Stimulated activated CD4-positive, alpha-beta T cell treated with anti-CD3 and anti-CD28 coated beads, Interleukin-2, amount 100 ng/mL, for 24 hours (primary cell): ENCODE measurements at regions not wholly inside any gene's neighbourhood (a gene's known extent, or its start where the extent isn't known, plus 50 kb on each side); places are given as distances from the start of the nearest gene placed in this dataset.
"Not testable (repeated sequence)": the region's sequence is repeated elsewhere in the genome, so short reads cannot be mapped to it uniquely, and the experiment has no call there.

Experiments used
- DNase-seq, 2 donors: peaks; one replicate each; pipeline ENCODE4 v3.0.0-alpha.2; 2020

- no peak for DNase-seq
Measured at GRCh38 chr22:49405590-49405989, 422.1 kb downstream of the BRD1 start.

GRCh38 chr22:49404576-49405241 lies 423.0 kb downstream of the BRD1 start:
- DNase-seq, result no peak

- DNase-seq, result no peak
Measured at GRCh38 chr22:49404020-49404419, 423.7 kb downstream of the BRD1 start.

GRCh38 chr22:49403102-49403501 lies 424.6 kb downstream of the BRD1 start:
- no peak for DNase-seq

- no peak for DNase-seq
Measured at GRCh38 chr22:49402169-49402568, 425.5 kb downstream of the BRD1 start.

- no peak for DNase-seq
Measured at GRCh38 chr22:49400941-49401598, 426.6 kb downstream of the BRD1 start.

GRCh38 chr22:49400136-49400940 lies 427.3 kb downstream of the BRD1 start:
- no peak for DNase-seq

- DNase-seq, result no peak
Measured at GRCh38 chr22:49398646-49399045, 429.0 kb downstream of the BRD1 start.

- DNase-seq, result no peak
Measured at GRCh38 chr22:49398115-49398514, 429.6 kb downstream of the BRD1 start.

GRCh38 chr22:49396817-49397216 lies 430.9 kb downstream of the BRD1 start:
- no peak for DNase-seq

- DNase-seq, result no peak
Measured at GRCh38 chr22:49395617-49396016, 432.1 kb downstream of the BRD1 start.

GRCh38 chr22:49395062-49395461 lies 432.6 kb downstream of the BRD1 start:
- not testable (repeated sequence) for DNase-seq

GRCh38 chr22:49394116-49394785 lies 433.4 kb downstream of the BRD1 start:
- peak in 1 of 2 donors; percentile 17 for DNase-seq

- DNase-seq, result no peak
Measured at GRCh38 chr22:49393526-49393925, 434.1 kb downstream of the BRD1 start.

- no peak for DNase-seq
Measured at GRCh38 chr22:49392841-49393510, 434.7 kb downstream of the BRD1 start.

GRCh38 chr22:49392247-49392646 lies 435.4 kb downstream of the BRD1 start:
- DNase-seq, result no peak

- no peak for DNase-seq
Measured at GRCh38 chr22:49391436-49391835, 436.2 kb downstream of the BRD1 start.

- no peak for DNase-seq
Measured at GRCh38 chr22:49390954-49391353, 436.7 kb downstream of the BRD1 start.

GRCh38 chr22:49383909-49384308 lies 443.8 kb downstream of the BRD1 start:
- DNase-seq, result not testable (repeated sequence)

- no peak for DNase-seq
Measured at GRCh38 chr22:49382451-49382735, 445.3 kb downstream of the BRD1 start.

GRCh38 chr22:49381595-49382450 lies 445.9 kb downstream of the BRD1 start:
- peak in 1 of 2 donors; percentile 13 for DNase-seq

GRCh38 chr22:49380828-49381114 lies 446.9 kb downstream of the BRD1 start:
- no peak for DNase-seq
